Lung (tissue), 11 donors: ENCODE measurements at regions not wholly inside any gene's neighbourhood (a gene's known extent, or its start where the extent isn't known, plus 50 kb on each side); places are given as distances from the start of the nearest gene placed in this dataset.
"Not testable (repeated sequence)": the region's sequence is repeated elsewhere in the genome, so short reads cannot be mapped to it uniquely, and the experiment has no call there.

Source experiments
- ATAC-seq: fragments of 200-7000 bp; cut with Tn5 transposase; one replicate; pipeline ENCODE4 v1.9.1; 2020; ENCODE audit warnings: moderate number of reproducible peaks; ENCODE audit not compliant: insufficient read depth, low FRiP score
- DNase-seq, 3 donors: peaks; one replicate each; pipeline ENCODE4 v3.0.0-alpha.2; 2013 to 2017
- H3K27ac ChIP-seq, 2 donors: one replicate each; pipeline ENCODE4 v1.5.1; 2013; ENCODE audit warnings: mild to moderate bottlenecking in 2 of 2, moderate library complexity in 2 of 2, control low read depth in 1 of 2, inconsistent platforms in 1 of 2, low read depth in 1 of 2, low read length in 1 of 2
- H3K27me3 ChIP-seq, 3 donors: one replicate each; pipeline ENCODE4 v1.5.1; 2013; ENCODE audit warnings: low read length in 2 of 3; ENCODE audit not compliant: control insufficient read depth in 3 of 3, insufficient read depth in 3 of 3
- H3K36me3 ChIP-seq, 4 donors: one replicate each; pipeline ENCODE4 v1.5.1; 2013; ENCODE audit warnings: low read length in 4 of 4, mild to moderate bottlenecking in 1 of 4, moderate library complexity in 1 of 4; ENCODE audit not compliant: control insufficient read depth in 4 of 4, insufficient read depth in 4 of 4
- H3K4me1 ChIP-seq, 5 donors: one replicate each; pipeline ENCODE4 v1.5.1; 2013; ENCODE audit warnings: low read length in 5 of 5, mild to moderate bottlenecking in 2 of 5, moderate library complexity in 1 of 5; ENCODE audit not compliant: control insufficient read depth in 5 of 5, insufficient read depth in 5 of 5
- H3K4me3 ChIP-seq: one replicate; pipeline ENCODE4 v1.5.1; 2013; ENCODE audit warnings: mild to moderate bottlenecking, control low read depth, moderate library complexity
- H3K9ac ChIP-seq, 2 donors: one replicate each; pipeline ENCODE4 v1.5.1; 2013; ENCODE audit warnings: low read length in 2 of 2, control low read depth in 1 of 2; ENCODE audit not compliant: insufficient read depth in 1 of 2
- H3K9me3 ChIP-seq, 4 donors: one replicate each; pipeline ENCODE4 v1.5.1; 2013; ENCODE audit warnings: low read length in 3 of 4, mild to moderate bottlenecking in 1 of 4, moderate library complexity in 1 of 4; ENCODE audit not compliant: control insufficient read depth in 4 of 4, insufficient read depth in 3 of 4
- CTCF ChIP-seq: IDR thresholded peaks from 2 replicates; pipeline ENCODE4 v1.5.1; 2012; ENCODE audit warnings: mild to moderate bottlenecking; ENCODE audit errors: control extremely low read depth, extremely low read depth
- WGBS, 2 donors: extraction: QIAGEN DNeasy Blood & Tissue Kit; methylation state at CpG; one replicate each; pipeline ENCODE4 v1.1.7; 2013; 5-methylcytosine and 5-hydroxymethylcytosine counted together
- donor health status: control.
- donor health status: control.
- donor health status: Bipolar disorder and iron deficiency.
- donor health status: healthy.
- donor health status: DM: yes; HTN: yes; CAD: no.

- Histone ChIP-seq H3K4me3 (no peak overlapping the region), H3K36me3 (no peaks in the 10 kb centered on the region), H3K9me3 (peaks cover 0 to 1% (median 0%) of the 10 kb centered on the region in 4 donors), H3K27me3 (no peaks in the 10 kb centered on the region), H3K4me1 (no peaks in the 10 kb centered on the region), H3K27ac (no peak overlapping the region), H3K9ac (no peak overlapping the region)
- no peak for TF ChIP-seq CTCF
- DNase-seq, result no peak
- 84 to 96% methylated on average over 1 of the region's 1 CpG for WGBS, 2 donors
- ATAC-seq, result no peak
Measured at GRCh38 chr2:163086940-163087339, 248.4 kb upstream of the KCNH7 start.

GRCh38 chr2:163085366-163086024 lies 246.9 kb upstream of the KCNH7 start:
- ATAC-seq, DNase-seq, H3K27ac ChIP-seq, H3K9me3 ChIP-seq, H3K27me3 ChIP-seq, H3K9ac ChIP-seq, H3K36me3 ChIP-seq, H3K4me1 ChIP-seq, H3K4me3 ChIP-seq: not testable (repeated sequence)
- WGBS, 2 donors, result 81 to 88% methylated on average over 12 of the region's 12 CpGs

- Histone ChIP-seq H3K4me3 (no peak overlapping the region), H3K9me3 (peaks cover 0 to 4% (median 0%) of the 10 kb centered on the region in 4 donors), H3K36me3 (no peaks in the 10 kb centered on the region), H3K27me3 (no peaks in the 10 kb centered on the region), H3K27ac (no peak overlapping the region), H3K4me1 (no peaks in the 10 kb centered on the region), H3K9ac (no peak overlapping the region)
- ATAC-seq, result no peak
- DNase-seq, result no peak
- no peak for TF ChIP-seq CTCF
Measured at GRCh38 chr2:163081754-163082153, 243.2 kb upstream of the KCNH7 start.

GRCh38 chr2:163077241-163077640 lies 238.7 kb upstream of the KCNH7 start:
- no peak for ATAC-seq
- H3K4me1 ChIP-seq, result no peaks in the 10 kb centered on the region
- no peaks in the 10 kb centered on the region for H3K27me3 ChIP-seq
- 10 to 18% methylated on average over 1 of the region's 1 CpG for WGBS, 2 donors
- no peaks in the 10 kb centered on the region for H3K36me3 ChIP-seq
- H3K9ac ChIP-seq, result no peak overlapping the region
- H3K27ac ChIP-seq, result no peak overlapping the region
- peaks cover 0 to 2% (median 0%) of the 10 kb centered on the region in 4 donors for H3K9me3 ChIP-seq
- DNase-seq, result no peak
- no peak overlapping the region for H3K4me3 ChIP-seq
- TF ChIP-seq CTCF, result no peak
